Ascending aorta (tissue), 2 donors: ENCODE measurements at regions not wholly inside any gene's neighbourhood (a gene's known extent, or its start where the extent isn't known, plus 50 kb on each side); places are given as distances from the start of the nearest gene placed in this dataset.
"Not testable (repeated sequence)": the region's sequence is repeated elsewhere in the genome, so short reads cannot be mapped to it uniquely, and the experiment has no call there.

Experiments
- DNase-seq, 2 donors: peaks; one replicate each; pipeline ENCODE4 v3.0.0-alpha.2; 2019; ENCODE audit warnings: low spot score in 2 of 2
- H3K27ac ChIP-seq, 2 donors: fragments of 200-600 bp; sonication (generic); one replicate each; pipeline ENCODE4 v1.5.1; 2016 to 2017; ENCODE audit warnings: mild to moderate bottlenecking in 1 of 2
- H3K27me3 ChIP-seq: fragments of 200-600 bp; sonication (generic); one replicate; pipeline ENCODE4 v1.5.1; 2017
- H3K36me3 ChIP-seq, 2 donors: fragments of 200-600 bp; sonication (generic); one replicate each; pipeline ENCODE4 v1.5.1; 2016
- H3K4me1 ChIP-seq, 2 donors: fragments of 200-600 bp; sonication (generic); one replicate each; pipeline ENCODE4 v1.5.1; 2016 to 2017; ENCODE audit warnings: mild to moderate bottlenecking in 1 of 2
- H3K4me3 ChIP-seq, 2 donors: fragments of 200-600 bp; sonication (generic); one replicate each; pipeline ENCODE4 v1.5.1; 2016 to 2017; ENCODE audit warnings: mild to moderate bottlenecking in 1 of 2
- H3K9me3 ChIP-seq, 2 donors: fragments of 200-600 bp; sonication (generic); one replicate each; pipeline ENCODE4 v1.5.1; 2016
- intact Hi-C: fragments of 100-400 bp; cut with DNase I; formaldehyde crosslinking; loops from one replicate; pipeline ENCODE4 v1.15.1; 2023
- TF ChIP-seq, protein P1 (sequence below), 3 experiments: fragments of 200-600 bp in 2 of 3; fragments of 450-650 bp in 1 of 3; sonication (generic) in 2 of 3; IDR thresholded peaks; one replicate each; pipeline ENCODE4 v1.5.1; 2016 to 2019; ENCODE audit warnings: antibody characterized with exemption in 3 of 3, mild to moderate bottlenecking in 1 of 3, moderate library complexity in 1 of 3

DNA sequence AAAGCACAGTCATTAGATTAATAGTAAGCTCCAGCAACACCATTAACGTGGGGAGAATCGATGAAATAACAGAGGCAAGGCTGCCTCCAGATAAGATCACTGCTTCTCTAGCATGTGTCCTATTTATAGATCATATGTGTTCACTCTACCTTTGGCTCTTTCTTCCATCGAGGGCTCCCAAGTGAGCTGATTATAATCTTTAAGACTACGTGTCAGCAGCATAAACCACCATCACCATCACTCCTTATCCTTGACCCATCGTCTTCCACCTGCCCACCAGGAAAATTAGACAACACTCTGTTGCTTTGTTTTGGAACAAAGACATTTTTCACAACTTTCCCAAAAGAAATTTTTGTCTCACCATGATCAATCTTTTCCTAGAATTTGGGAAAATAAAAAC lies 71.2 kb upstream of the CARD11 start:
- intact Hi-C loops, result no loop called here
- Histone ChIP-seq H3K36me3 (no peaks in the 10 kb centered on the region), H3K4me1 (no peaks in the 10 kb centered on the region), H3K9me3 (no peaks in the 10 kb centered on the region), H3K27ac (no peak overlapping the region), H3K27me3 (no peaks in the 10 kb centered on the region), H3K4me3 (no peak overlapping the region)
- TF ChIP-seq, protein P1, sequence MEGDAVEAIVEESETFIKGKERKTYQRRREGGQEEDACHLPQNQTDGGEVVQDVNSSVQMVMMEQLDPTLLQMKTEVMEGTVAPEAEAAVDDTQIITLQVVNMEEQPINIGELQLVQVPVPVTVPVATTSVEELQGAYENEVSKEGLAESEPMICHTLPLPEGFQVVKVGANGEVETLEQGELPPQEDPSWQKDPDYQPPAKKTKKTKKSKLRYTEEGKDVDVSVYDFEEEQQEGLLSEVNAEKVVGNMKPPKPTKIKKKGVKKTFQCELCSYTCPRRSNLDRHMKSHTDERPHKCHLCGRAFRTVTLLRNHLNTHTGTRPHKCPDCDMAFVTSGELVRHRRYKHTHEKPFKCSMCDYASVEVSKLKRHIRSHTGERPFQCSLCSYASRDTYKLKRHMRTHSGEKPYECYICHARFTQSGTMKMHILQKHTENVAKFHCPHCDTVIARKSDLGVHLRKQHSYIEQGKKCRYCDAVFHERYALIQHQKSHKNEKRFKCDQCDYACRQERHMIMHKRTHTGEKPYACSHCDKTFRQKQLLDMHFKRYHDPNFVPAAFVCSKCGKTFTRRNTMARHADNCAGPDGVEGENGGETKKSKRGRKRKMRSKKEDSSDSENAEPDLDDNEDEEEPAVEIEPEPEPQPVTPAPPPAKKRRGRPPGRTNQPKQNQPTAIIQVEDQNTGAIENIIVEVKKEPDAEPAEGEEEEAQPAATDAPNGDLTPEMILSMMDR (IDR thresholded peaks at IDR 0.05), result no peak
- DNase-seq, result no peak

- no peaks in the 10 kb centered on the region for H3K27me3 ChIP-seq
- H3K36me3 ChIP-seq, result no peaks in the 10 kb centered on the region
- intact Hi-C loops, result no loop called here
These were observed 73.4 kb upstream of the CARD11 start for GRCh38 chr7:3117081-3117480.

DNA sequence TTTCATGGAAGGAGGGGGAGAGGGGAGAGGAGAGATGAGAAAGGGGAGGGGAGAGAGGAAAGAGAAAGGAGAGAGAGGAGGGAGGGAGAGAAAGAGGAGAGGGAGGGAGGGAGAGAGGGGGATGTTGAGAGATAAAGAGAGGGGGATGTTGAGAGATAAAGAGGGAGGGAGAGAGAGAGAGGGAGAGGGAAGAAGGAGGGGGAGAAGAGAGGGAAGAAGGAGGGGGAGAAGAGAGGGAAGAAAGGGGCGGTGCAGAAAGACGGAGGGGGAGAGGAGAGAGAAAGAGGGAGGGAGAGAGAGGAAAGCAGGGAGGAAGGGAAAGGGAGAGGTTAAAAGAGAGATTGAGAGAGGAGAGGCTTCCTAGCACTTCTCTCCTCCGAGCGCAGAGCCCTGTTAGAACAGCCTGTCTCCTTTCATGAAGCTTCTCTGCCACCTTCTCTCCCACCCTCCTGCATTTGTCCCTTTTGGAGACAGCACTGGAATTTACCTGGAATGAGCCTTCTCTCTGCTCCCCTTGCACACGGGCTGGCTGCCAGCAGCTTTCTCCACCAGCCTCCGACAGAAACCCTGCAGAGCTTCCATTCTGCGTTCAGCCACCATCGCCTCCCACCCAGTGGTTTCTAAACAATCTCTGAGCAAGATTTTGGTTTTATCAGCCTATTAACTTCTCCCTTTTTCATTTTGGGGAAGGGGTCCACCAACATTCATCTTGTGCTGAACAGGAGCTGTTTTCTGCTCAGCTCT lies 74.0 kb upstream of the CARD11 start:
- intact Hi-C loops, result no loop called here
- TF ChIP-seq, protein P1 (IDR thresholded peaks at IDR 0.05), result no peak
- no peaks in the 10 kb centered on the region for H3K4me1 ChIP-seq
- no peak for DNase-seq
- peaks cover 0 to 3% of the 10 kb centered on the region in 2 donors for H3K9me3 ChIP-seq
- H3K27ac ChIP-seq, result no peak overlapping the region
- H3K4me3 ChIP-seq, result peak overlapping the region in 1 of 2 donors; percentile 25
- H3K27me3 ChIP-seq, result no peaks in the 10 kb centered on the region
- H3K36me3 ChIP-seq, result no peaks in the 10 kb centered on the region

More at GRCh38 chr7:3117081-3117480, 73.4 kb upstream of the CARD11 start:
- no peak overlapping the region for H3K27ac ChIP-seq
- no peak for DNase-seq
- TF ChIP-seq, protein P1 (IDR thresholded peaks at IDR 0.05), result no peak
- no peak overlapping the region for H3K4me3 ChIP-seq
- H3K9me3 ChIP-seq, result peaks cover 0 to 3% of the 10 kb centered on the region in 2 donors
- no peaks in the 10 kb centered on the region for H3K4me1 ChIP-seq

- intact Hi-C loops, result not testable (repeated sequence)
These were observed 75.8 kb upstream of the CARD11 start for GRCh38 chr7:3119352-3119927.

DNA sequence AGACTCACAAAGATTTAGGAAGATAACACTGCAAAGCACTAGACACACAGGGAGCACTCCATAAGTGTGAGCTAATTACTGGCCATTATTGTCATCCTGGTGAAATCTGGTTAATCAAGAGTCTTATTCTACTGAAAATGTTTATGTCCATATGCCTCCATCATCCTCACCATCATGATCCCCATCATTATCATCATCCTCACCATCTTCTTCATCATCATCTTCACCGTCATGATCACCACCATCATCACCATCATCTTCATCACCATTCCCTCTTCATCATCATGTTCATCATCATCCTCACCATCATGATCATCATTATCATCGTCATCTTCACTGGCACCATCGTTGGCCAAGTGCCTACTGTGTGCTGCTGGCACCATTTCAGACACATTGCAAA lies 76.3 kb upstream of the CARD11 start:
- peak in 1 of 2 donors; percentile 9 for DNase-seq
- intact Hi-C loops, result no loop called here
- TF ChIP-seq, protein P1 (IDR thresholded peaks at IDR 0.05), result no peak

More at GRCh38 chr7:3119352-3119927, 75.8 kb upstream of the CARD11 start:
- H3K4me1 ChIP-seq, H3K27ac ChIP-seq, H3K36me3 ChIP-seq, H3K4me3 ChIP-seq, H3K27me3 ChIP-seq, H3K9me3 ChIP-seq: not testable (repeated sequence)
- peak in 1 of 2 donors; percentile 9 for DNase-seq

DNA sequence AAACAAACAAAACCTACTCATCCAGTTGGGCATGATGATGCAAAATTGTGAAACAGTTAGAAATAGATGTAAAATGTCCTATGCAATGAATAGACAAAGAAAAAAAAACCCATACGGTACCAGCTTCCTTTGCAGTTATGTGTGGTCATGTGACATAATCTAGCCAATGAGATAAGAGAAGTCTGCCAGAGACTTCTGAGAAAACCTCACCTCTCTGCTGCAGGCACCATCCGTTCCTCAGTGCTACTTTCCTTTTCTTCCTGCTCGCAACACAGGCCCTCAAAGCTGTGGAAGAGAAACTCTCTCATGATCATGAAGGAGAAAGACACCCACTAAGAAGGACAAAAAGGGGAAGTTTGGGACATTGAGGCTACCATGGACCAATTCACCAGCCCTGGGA lies 76.8 kb upstream of the CARD11 start:
- Histone ChIP-seq H3K36me3 (no peaks in the 10 kb centered on the region), H3K9me3 (peaks cover 0 to 3% of the 10 kb centered on the region in 2 donors), H3K27me3 (no peaks in the 10 kb centered on the region), H3K4me1 (no peaks in the 10 kb centered on the region), H3K4me3 (no peak overlapping the region), H3K27ac (no peak overlapping the region)
- TF ChIP-seq, protein P1 (IDR thresholded peaks at IDR 0.05), result no peak
- DNase-seq, result no peak
- intact Hi-C loops, result no loop called here

More for the DNA sequence above, 76.3 kb upstream of the CARD11 start:
- Histone ChIP-seq H3K36me3 (no peaks in the 10 kb centered on the region), H3K4me3 (no peak overlapping the region), H3K27ac (no peak overlapping the region), H3K4me1 (no peaks in the 10 kb centered on the region), H3K27me3 (no peaks in the 10 kb centered on the region), H3K9me3 (peaks cover 0 to 3% of the 10 kb centered on the region in 2 donors)
